ENCODE measurements at regions not wholly inside any gene's neighbourhood (a gene's known extent, or its start where the extent isn't known, plus 50 kb on each side); places are given as distances from the start of the nearest gene placed in this dataset.

- H3K79me2 ChIP-seq (ENCODE audit: control insufficient read depth, insufficient read depth, low read length), result no peaks in the 10 kb centered on the region
- no peak overlapping the region for H3K4me2 ChIP-seq (ENCODE audit: extremely low read depth, insufficient read depth, low read length)
- H3K27ac ChIP-seq (ENCODE audit: insufficient read depth, low read length), result no peak overlapping the region
- no peak overlapping the region for H3K4me3 ChIP-seq (replicated peaks in 1 of 4; ENCODE audit: control extremely low read depth in 1 of 4, insufficient read depth in 1 of 4, low read depth in 3 of 4, low read length in 4 of 4)
- no peak for DNase-seq (ENCODE audit: low read depth in 2 of 2)
- TF ChIP-seq CTCF (conservative IDR thresholded peaks at IDR 0.05 in 1 of 2, IDR thresholded peaks at IDR 0.05 in 1 of 2; ENCODE audit: low read depth in 1 of 2, low read length in 2 of 2), result no peak
- TF ChIP-seq EZH2 (IDR thresholded peaks at IDR 0.05; ENCODE audit: low read length, missing control alignments), result no peak
- no peaks in the 10 kb centered on the region for H4K20me1 ChIP-seq (ENCODE audit: control insufficient read depth, extremely low read depth, insufficient read depth, low read length)
- no peaks in the 10 kb centered on the region for H3K36me3 ChIP-seq (ENCODE audit: control insufficient read depth, insufficient read depth, low read length)
- H3K4me1 ChIP-seq (ENCODE audit: control insufficient read depth, extremely low read depth, insufficient read depth, low read length), result no peaks in the 10 kb centered on the region
- H2AFZ ChIP-seq (ENCODE audit: low read length), result no peak overlapping the region
- H3K27me3 ChIP-seq (ENCODE audit: control insufficient read depth, insufficient read depth, low read length), result no peaks in the 10 kb centered on the region
- no peak overlapping the region for H3K9ac ChIP-seq (ENCODE audit: insufficient read depth, low read length)
- H3K9me3 ChIP-seq (ENCODE audit: control insufficient read depth, insufficient read depth, low read depth, low read length), result no peaks in the 10 kb centered on the region
Measured at GRCh38 chr14:41972531-41972930, 365.9 kb downstream of the LRFN5 start.

DNA sequence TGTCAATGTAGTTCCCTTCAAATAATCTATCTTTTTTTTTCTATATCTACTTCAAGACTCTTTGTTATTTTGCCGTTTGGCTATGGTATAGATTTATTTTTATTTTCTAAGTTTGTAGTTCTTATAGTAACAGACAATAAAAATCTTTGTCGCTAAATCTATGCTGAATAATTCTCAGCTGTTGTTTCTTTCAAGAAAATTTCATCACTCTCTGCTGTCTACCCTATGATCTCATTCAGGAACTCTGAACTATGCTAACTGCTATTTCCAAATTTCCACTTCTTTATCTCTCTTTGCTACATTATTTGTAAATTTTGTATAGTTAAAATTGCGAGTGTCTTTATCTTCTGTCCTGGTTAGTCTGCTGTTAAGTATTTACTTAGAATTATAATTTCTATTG lies 353.6 kb downstream of the LRFN5 start:
- DNase-seq (ENCODE audit: low read depth in 2 of 2), result peak in 1 of 2 donors; percentile 69

DNA sequence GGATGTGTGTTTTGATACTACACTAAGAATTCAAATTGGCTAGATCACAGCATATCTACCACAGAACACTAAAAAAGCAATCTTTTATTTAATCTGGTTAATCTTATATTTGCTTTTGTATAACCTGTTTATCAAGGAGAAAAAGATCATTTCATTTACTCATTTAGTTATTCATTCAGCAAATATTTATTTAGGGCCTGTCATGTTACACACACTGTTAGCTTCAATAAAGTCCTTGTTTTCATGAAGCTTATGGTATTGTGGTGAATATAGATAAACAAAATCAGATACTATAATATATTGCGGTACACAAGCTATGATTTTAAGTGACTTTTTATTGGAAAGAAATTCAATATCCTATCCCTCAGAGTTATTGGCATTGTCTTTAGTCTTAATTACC lies 350.8 kb downstream of the LRFN5 start:
- Histone ChIP-seq H3K4me1 (ENCODE audit: control insufficient read depth, extremely low read depth, insufficient read depth, low read length) (no peaks in the 10 kb centered on the region), H3K27me3 (ENCODE audit: control insufficient read depth, insufficient read depth, low read length) (no peaks in the 10 kb centered on the region), H3K4me2 (ENCODE audit: extremely low read depth, insufficient read depth, low read length) (no peak overlapping the region), H3K9me3 (ENCODE audit: control insufficient read depth, insufficient read depth, low read depth, low read length) (no peaks in the 10 kb centered on the region), H3K4me3 (replicated peaks in 1 of 4; ENCODE audit: control extremely low read depth in 1 of 4, insufficient read depth in 1 of 4, low read depth in 3 of 4, low read length in 4 of 4) (no peak overlapping the region), H3K79me2 (ENCODE audit: control insufficient read depth, insufficient read depth, low read length) (no peaks in the 10 kb centered on the region), H3K36me3 (ENCODE audit: control insufficient read depth, insufficient read depth, low read length) (no peaks in the 10 kb centered on the region), H2AFZ (ENCODE audit: low read length) (no peak overlapping the region), H3K9ac (ENCODE audit: insufficient read depth, low read length) (no peak overlapping the region), H3K27ac (ENCODE audit: insufficient read depth, low read length) (no peak overlapping the region), H4K20me1 (ENCODE audit: control insufficient read depth, extremely low read depth, insufficient read depth, low read length) (no peaks in the 10 kb centered on the region)
- DNase-seq (ENCODE audit: low read depth in 2 of 2), result no peak
- TF ChIP-seq EZH2 (IDR thresholded peaks at IDR 0.05; ENCODE audit: low read length, missing control alignments) (no peak), CTCF (conservative IDR thresholded peaks at IDR 0.05 in 1 of 2, IDR thresholded peaks at IDR 0.05 in 1 of 2; ENCODE audit: low read depth in 1 of 2, low read length in 2 of 2) (no peak)

More for the DNA sequence above, 353.6 kb downstream of the LRFN5 start:
- H3K79me2 ChIP-seq (ENCODE audit: control insufficient read depth, insufficient read depth, low read length), result no peaks in the 10 kb centered on the region
- H3K4me1 ChIP-seq (ENCODE audit: control insufficient read depth, extremely low read depth, insufficient read depth, low read length), result no peaks in the 10 kb centered on the region
- H3K9ac ChIP-seq (ENCODE audit: insufficient read depth, low read length), result no peak overlapping the region
- H3K36me3 ChIP-seq (ENCODE audit: control insufficient read depth, insufficient read depth, low read length), result no peaks in the 10 kb centered on the region
- no peak overlapping the region for H3K4me2 ChIP-seq (ENCODE audit: extremely low read depth, insufficient read depth, low read length)
- H2AFZ ChIP-seq (ENCODE audit: low read length), result no peak overlapping the region
- no peaks in the 10 kb centered on the region for H3K27me3 ChIP-seq (ENCODE audit: control insufficient read depth, insufficient read depth, low read length)
- no peaks in the 10 kb centered on the region for H4K20me1 ChIP-seq (ENCODE audit: control insufficient read depth, extremely low read depth, insufficient read depth, low read length)
- H3K9me3 ChIP-seq (ENCODE audit: control insufficient read depth, insufficient read depth, low read depth, low read length), result no peaks in the 10 kb centered on the region
- no peak overlapping the region for H3K27ac ChIP-seq (ENCODE audit: insufficient read depth, low read length)
- no peak overlapping the region for H3K4me3 ChIP-seq (replicated peaks in 1 of 4; ENCODE audit: control extremely low read depth in 1 of 4, insufficient read depth in 1 of 4, low read depth in 3 of 4, low read length in 4 of 4)
- TF ChIP-seq EZH2 (IDR thresholded peaks at IDR 0.05; ENCODE audit: low read length, missing control alignments) (no peak), CTCF (conservative IDR thresholded peaks at IDR 0.05 in 1 of 2, IDR thresholded peaks at IDR 0.05 in 1 of 2; ENCODE audit: low read depth in 1 of 2, low read length in 2 of 2) (no peak)
